ENCODE measurements at regions not wholly inside any gene's neighbourhood (a gene's known extent, or its start where the extent isn't known, plus 50 kb on each side); places are given as distances from the start of the nearest gene placed in this dataset.
"Not testable (repeated sequence)": the region's sequence is repeated elsewhere in the genome, so short reads cannot be mapped to it uniquely, and the experiment has no call there.

DNA sequence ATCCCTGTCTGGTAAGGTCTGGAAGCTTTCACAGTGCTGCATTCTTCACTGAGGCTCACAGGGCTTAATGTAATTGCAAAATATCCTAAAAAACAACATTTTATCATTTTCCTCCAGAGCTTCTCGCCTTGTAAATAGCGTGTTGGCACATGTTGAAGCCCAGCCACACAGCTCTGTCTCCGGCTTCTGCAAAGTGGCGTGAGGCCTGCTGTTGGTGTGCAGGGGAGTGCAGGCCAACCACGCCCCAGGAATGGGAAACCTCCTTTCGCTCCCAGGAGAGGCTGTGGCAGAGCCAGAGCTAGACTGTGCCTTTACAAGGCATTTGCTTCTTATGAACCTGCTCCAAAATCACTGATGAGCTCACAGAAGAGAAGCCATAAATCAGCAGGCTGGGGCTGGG lies 248.2 kb upstream of the MAF start:
- intact Hi-C loops (cut with DNase I) = no loop called here
- no peak for DNase-seq (ENCODE audit: low spot score)
- ATAC-seq = no peak

DNA sequence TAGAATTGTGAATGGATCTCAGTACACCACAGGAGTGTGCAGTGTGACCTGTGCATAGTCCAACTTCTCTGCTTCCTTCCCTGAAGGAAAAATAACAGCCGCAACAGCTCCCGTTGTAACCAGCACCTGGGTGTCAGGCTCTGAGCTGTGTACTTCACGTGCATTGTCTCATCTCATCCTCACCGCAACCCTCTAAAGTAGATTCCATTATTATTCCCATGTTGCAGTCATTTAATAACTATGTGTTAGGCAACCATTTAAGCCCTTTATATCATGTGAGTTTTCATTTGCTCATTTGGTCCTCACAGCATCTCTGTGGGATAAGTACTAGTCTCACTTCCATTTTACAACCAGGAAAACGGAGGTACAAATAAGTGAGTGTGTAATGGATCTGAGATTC lies 247.0 kb upstream of the MAF start:
- no peak for DNase-seq (ENCODE audit: low spot score)
- intact Hi-C loops (cut with DNase I) = no loop called here
- no peak for ATAC-seq

DNA sequence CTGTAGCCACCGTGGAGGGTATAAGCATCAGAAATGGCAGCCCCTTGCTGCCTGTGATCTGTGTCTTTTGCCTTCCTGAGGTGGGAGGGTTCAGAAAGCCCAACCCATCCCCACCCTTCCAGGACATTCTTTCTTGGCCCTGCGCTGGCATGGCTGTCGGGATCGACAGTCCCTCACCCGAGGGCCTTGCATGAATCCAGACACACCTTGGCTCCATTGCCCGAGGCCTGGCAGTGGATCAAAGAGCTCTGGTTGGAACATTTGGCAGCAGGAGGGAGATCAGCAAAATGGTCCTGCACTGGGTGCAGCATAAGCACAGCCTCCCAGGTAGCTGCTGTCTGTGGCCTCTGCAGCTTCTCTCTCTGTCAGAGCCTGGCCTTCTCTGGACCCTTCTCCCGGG lies 246.6 kb upstream of the MAF start:
- ATAC-seq = no peak
- intact Hi-C loops (cut with DNase I) = no loop called here
- DNase-seq (ENCODE audit: low spot score) = no peak

DNA sequence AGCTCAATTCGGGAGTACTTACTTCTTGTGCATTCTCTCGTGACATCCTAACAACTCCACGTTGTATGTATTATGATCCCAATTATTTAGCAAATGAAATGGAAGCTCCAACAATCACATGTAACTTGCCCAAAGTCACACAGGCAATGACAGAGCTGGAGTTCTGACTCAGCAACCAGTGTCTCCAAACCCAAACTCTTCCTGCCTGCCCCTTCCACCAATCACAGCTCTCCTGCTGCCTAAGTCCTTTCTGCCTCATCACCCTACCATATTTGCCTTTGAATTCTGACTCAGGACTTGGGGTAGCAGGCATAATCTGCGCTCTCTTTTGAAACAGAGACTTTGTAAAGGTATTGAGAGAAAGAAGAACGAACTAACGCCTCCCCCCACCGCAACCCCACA lies 245.2 kb upstream of the MAF start:
- intact Hi-C loops (cut with DNase I) = no loop called here
- DNase-seq (ENCODE audit: low spot score) (no peak), ATAC-seq (no peak)

DNA sequence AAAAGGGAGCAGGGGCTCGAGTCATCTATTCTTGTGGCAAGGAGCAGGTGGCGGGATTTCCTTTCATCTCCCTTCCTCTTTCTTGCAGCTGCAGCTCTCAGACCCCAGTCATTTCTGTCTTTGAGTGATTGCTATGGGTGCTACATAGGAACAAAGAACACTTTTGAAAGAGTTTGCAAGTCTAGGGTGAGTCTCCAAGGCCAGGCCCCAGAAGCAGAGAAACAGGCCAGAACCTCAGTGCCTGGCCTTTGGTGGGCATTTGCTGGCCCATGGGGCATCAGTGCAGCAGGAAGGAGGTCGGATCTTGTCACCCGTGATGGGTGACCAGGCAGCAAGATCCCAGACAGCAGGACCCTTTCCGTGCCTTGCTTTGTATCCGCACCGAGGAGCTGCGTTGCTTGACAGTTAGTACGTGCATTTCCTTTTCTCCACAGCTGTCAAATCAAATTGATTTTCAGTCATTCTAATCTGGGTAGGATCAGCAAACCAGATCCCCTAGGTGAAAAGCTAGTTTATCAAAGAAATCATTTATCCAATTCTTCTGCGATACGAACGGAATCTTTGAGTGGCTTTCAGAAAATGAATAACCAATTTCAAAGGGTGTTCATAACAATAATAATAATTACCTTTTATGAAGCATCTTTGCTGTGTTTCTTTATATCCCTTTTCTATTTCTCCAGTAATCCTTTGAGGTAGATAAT lies 244.6 kb upstream of the MAF start:
- intact Hi-C loops (cut with DNase I) = no loop called here
- DNase-seq (ENCODE audit: low spot score) (no peak), ATAC-seq (no peak)

DNA sequence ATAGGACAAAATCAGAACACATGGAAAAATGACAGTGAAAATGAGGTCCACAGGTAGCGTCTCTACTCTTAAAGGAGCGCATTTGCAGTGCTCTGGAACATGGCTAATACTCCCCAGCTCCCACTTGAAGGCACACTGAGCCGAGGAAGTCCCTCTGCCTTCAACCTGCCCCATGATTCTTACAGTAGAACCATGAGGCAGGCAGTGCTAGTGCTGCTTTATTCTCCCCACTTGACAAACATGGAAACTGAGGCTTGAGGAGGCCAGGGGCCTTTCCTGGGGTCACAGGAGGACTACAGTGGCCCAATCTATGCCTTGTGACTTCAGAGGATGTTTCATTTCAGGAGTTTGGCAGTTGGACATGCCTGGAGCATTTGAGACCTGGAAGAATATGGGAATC lies 244.1 kb upstream of the MAF start:
- DNase-seq (ENCODE audit: low spot score) = no peak
- no peak for ATAC-seq
- intact Hi-C loops (cut with DNase I) = no loop called here

DNA sequence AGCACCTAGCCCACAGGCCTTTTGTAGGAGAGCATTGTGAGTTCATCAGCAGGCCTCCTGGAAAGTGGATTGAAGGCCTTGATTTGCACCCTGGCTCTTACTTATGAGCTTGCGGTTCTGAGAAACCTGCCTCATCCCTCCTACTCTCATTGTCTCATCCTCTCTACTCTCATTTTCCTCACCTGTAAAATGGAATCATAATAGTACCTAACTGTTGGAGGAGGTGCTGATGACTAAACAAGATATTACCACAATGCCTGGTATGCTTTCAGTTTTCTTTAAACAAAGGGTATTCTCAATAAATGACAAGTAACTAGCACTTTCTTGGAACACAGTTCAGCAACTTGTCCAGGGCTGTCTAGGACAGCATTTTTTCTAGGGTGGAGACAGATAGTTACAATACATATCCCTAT lies 243.1 kb upstream of the MAF start:
- ATAC-seq (no peak), DNase-seq (ENCODE audit: low spot score) (no peak)
- intact Hi-C loops (cut with DNase I) = no loop called here

DNA sequence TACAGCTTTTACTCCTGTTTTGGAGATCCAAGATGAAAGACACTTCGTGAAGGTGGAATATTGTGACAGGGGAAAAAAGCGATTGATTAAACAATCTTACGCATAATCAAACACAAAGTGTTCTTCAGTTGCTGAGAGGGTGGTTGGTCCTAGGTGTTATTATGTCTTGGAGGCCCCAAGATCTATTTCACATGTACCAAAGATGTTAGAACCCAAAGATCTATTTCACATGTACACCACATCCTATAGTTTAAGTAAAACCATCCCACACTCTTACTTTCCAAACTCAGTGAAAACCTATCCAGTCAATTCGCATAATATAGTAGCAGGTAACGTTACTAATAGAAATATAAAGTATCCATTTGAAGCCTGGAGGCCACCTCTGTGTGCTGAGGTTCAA lies 242.6 kb upstream of the MAF start:
- no peak for ATAC-seq

DNA sequence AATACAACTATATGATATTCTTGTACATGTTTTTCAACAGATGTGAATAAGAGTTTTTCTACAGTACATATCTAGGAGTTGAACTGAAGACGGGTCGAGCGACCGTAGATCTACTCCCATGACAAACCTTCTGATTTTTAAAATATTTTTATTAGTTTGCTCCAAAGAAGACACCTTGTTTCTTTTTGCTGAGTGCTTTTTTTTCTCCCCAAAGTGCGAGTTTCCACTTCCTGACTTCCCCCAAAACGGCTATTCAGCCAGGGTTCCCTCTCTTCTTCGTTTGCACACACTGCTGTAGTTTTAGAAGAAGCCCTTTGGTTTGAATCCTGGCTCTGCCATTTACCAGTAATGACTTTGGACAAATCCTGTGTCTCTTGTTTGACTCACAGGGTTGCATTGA lies 241.7 kb upstream of the MAF start:
- intact Hi-C loops (cut with DNase I) = no loop called here
- no peak for DNase-seq (ENCODE audit: low spot score)
- ATAC-seq = no peak

More for the DNA sequence above, 242.6 kb upstream of the MAF start:
- no peak for DNase-seq (ENCODE audit: low spot score)
- intact Hi-C loops (cut with DNase I) = no loop called here

DNA sequence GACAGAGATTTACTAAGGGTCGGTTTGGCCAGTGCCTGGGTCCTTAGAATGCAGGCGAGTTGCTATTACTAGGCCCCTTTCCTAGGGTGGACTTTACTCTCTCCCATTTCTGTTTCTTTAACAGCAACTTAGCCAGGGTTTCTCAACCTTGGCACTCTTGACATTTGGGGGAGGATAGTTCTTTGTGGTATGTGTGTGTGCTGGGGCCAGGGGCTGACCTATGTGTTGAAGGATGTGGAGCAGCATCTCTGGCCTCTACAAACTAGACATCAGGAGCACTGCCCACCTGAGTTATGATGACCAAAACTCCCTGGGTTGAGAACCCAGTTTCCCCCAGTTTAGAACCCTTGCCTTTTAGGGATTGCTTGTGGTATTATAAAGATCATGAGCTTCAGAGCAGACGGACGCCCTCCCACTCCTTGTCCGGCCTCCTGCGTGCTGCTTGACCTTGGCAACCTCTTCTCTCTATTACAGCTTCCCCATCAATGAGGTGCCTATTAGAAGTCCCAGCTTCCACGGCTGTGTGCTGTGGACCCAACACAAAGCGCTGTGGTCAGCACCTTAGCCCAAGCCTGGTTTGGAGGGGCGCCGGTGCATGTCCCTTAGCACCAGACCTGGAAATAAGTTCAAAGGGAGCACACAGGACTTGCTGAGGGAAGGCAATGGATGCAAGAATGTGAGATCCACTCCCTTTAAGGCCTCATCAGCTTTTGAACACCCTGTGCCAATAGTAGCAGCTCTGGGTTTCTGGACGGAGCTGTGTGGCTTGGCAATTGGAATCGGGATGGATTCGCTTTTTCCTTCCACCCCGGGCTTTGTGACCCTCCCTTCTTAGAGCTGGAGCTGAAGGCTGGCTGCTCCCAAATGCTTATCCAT lies 239.2 kb upstream of the MAF start:
- intact Hi-C loops (cut with DNase I) = no loop called here
- peak; percentile 84 for ATAC-seq
- peak; percentile 61 for DNase-seq (ENCODE audit: low spot score)

DNA sequence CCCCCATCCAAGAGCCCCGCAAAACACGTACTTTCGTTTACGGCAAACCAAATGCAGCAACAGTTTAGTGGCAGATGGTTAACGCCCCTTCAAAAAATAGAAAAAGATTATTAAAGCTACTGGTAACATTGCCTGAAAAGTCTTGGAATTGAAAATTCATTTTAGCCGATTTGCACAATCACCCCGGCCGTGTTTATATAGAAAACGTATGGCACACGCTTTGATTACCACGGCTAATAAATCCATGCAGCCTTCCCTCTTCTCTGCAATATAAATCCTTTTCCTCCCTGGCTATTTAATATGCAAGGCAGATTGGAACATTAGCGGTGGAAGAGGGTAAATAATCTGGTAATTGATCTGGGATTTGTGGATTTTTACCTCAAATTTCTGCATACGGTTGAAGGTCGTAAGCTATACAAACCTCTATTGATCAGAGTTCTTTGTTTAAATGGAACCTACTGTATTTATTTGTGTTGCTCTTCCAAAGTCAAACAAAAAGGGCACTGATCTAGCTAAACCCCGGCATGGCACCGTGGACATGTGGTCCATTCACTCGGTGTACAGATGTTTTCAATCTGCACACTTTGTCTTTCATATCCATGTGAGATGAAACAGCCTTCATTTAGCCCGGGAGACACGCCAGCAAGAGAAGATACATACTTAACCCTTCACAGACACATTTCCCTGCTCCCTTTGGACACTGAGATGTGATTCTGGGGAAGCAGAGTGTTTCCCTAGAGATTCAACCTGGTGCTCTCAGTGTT lies 238.1 kb upstream of the MAF start:
- intact Hi-C loops (cut with DNase I) = no loop called here
- ATAC-seq (peak; percentile 72), DNase-seq (ENCODE audit: low spot score) (no peak)

DNA sequence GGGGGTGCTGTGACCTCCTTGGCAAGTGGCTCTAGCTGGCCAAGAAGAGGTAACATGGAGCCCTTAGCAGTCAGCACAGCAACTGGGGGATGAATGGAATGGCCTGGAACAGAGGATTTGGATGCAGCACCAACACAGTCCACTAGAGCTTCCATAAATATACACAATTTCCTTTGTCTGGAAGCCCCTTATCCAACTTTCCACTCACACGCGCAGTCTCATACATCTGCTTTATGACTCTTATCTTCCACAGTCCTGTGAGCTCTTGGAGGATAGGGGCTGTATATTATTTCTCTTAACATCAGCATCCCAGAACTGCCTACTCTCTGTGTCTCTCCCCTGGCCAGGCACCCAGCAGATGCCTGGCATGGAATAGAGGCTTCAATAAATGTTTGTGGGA lies 235.6 kb upstream of the MAF start:
- DNase-seq (ENCODE audit: low spot score) = no peak

DNA sequence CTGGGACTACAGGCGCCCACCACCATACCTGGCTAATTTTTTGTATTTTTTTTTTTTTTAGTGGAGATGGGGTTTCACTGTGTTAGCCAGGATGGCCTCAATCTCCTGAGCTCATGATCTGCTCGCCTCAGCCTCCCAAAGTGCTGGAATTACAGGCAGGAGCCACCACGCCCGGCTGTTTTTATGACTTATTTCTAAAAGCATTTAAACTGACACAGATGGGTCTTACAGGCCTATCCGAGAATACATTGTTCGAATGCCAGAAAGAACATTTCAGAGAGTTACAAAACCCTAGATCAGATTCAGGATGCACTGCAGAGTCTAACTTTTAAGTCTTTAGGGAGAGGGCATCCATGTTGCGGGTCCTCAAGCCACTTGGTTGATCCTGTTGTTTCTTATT lies 234.7 kb upstream of the MAF start:
- intact Hi-C loops (cut with DNase I) = no loop called here
- no peak for ATAC-seq

More for the DNA sequence above, 235.6 kb upstream of the MAF start:
- no peak for ATAC-seq
- intact Hi-C loops (cut with DNase I) = no loop called here

DNA sequence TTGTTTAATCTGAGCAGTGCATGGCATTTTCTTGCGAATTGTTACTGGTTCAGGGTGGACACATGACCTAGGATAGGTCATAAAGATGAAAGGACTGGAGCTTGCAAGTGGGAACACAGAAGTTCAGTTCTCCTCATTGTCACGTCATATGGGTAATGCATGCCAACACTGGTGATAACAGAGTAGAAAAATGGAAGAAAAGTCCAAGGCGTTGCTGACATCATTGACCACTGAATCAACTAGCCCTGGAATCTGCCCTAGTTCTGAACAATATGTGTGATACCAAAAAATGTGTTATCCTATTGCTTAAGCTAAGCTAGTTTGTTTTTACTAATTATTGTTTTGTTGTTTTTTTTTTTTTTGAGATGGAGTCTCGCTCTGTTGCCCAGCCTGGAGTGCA lies 234.2 kb upstream of the MAF start:
- intact Hi-C loops (cut with DNase I) = no loop called here
- no peak for ATAC-seq
- no peak for DNase-seq (ENCODE audit: low spot score)

More for the DNA sequence above, 234.7 kb upstream of the MAF start:
- DNase-seq (ENCODE audit: low spot score) = no peak

DNA sequence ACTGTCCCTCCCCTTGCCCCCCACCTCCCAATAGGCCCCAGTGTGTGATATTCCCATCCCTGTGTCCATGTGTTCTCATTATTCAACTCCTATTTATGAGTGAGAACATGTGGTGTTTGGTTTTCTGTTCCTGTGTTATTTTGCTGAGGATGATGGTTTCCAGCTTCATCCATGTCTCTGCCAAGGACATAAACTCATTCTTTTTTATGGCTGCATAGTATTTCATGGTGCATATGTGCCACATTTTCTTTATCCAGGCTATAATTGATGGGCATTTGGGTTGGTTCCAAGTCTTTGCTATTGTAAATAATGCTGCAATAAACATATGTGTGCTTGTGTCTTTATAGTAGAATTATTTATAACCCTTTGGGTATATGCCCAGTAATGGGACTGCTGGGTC lies 233.5 kb upstream of the MAF start:
- intact Hi-C loops (cut with DNase I); ATAC-seq; DNase-seq (ENCODE audit: low spot score): not testable (repeated sequence)

DNA sequence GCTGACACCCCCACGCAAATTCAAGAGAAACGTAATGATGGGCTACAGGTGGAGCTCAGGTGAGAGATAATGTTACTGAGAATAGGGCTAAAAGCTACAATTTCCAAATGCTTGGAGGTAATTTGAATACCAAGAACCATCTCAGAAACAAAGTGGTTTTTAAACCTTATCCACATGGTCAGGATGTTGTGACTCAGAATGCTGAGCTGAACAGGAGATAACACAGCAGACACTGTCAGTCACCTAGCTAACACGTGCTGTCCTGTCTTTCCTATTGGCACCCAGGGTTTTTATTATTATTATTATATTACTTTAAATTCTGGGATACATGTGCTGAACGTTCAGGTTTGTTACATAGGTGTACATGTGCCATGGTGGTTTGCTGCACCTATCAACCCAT lies 233.0 kb upstream of the MAF start:
- DNase-seq (ENCODE audit: low spot score) = no peak
- intact Hi-C loops (cut with DNase I) = no loop called here
- ATAC-seq = no peak

DNA sequence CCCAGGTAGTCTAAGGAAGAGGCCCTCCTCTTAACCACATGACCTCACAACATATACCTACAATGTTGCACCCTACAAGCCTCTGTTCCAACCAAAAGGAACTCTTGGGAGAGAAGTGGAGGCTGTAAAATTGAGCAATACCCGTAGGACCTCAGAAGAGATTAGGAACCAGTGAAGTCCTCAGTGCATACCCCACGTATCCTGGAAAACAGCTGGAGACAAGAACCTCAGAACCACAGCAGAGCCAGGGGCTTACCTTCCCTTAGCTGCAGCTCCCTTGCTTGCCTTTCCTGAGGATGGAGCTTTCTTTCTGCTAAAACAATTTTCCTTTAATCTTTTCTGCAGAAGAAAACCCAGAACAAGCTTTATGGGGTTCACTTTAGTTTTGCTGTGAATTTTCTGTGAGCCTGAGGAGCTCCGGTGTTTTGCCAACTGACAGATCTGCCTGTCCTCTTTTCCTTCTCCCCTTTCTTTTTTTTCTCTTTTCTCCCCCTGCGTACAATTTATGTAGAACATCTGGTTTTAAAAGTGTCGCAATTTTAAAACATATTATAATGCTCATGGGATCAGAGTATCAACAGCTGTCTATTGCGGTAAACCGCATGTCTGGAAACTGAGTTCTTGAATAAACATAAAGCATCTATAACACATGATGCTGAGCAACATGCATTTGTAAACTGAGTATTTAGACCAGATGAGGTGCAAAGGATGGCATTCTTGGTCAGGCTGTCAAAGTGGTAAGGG lies 226.4 kb upstream of the MAF start:
- intact Hi-C loops (cut with DNase I) = no loop called here
- ATAC-seq = peak; percentile 73
- no peak for DNase-seq (ENCODE audit: low spot score)

DNA sequence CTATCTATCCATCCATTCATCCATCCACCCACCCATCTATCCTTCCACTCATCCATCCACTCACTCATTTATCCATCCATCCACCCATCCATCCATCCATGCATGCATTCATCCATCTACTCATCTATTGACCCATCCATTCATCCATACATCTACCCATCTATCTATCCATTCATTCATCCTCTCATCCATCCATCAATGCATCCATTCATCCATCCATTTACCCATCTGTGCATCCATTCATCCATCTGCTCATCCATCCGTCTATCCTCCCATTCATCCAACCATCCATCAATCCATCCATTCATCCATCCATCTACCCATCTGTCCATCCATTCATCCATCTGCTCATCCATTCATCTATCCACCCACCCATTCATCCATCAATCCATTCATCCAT lies 224.5 kb upstream of the MAF start:
- intact Hi-C loops (cut with DNase I) = no loop called here
- DNase-seq (ENCODE audit: low spot score) (no peak), ATAC-seq (no peak)

DNA sequence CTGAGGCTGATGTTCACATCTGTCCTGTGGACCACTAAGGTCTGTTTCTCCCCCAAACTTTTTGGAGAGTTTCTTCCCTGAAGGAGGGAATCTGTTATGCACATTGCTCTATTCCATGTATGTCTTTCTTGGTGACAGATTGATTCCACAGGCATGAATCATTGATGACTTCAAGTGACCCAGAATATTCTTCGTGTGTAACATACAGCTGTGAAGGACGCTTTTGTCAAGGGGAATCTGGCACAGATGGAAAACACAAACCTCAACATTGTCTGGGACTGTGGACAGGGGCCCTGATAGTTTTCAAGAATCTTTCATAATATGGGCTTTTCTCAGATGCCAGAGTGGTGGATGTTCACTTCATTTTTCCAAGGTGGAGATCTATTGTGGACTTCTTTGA lies 223.1 kb upstream of the MAF start:
- no peak for DNase-seq (ENCODE audit: low spot score)
- intact Hi-C loops (cut with DNase I) = no loop called here
- no peak for ATAC-seq
